RWPE1 (cell line): ENCODE measurements at regions not wholly inside any gene's neighbourhood (a gene's known extent, or its start where the extent isn't known, plus 50 kb on each side); places are given as distances from the start of the nearest gene placed in this dataset.
A peak's percentile ranks its signal among the peaks of the same experiment; 100 is the strongest.

Experiments
- CTCF ChIA-PET: fragments of 350-600 bp; sonication (Branson Sonifier 250); formaldehyde crosslinking; extraction: SDS; loops from one replicate; lab custom pipeline; 2021; lab: Yijun Ruan, JAX
- POLR2A ChIA-PET: fragments of 400-600 bp; formaldehyde crosslinking; extraction: SDS; loops from one replicate; lab custom pipeline; 2020; ENCODE audit warnings: antibody characterized with exemption; ENCODE audit not compliant: low non-redundant PET; lab: Yijun Ruan, JAX
- DNase-seq: peaks from one replicate; pipeline ENCODE4 v3.0.0; 2012; ENCODE audit warnings: low spot score
- H3K27ac ChIP-seq: fragments of 450-650 bp; 2 replicates; pipeline ENCODE4 v1.5.1; 2017
- TF ChIP-seq, protein P1 (sequence below): fragments of 450-650 bp; conservative IDR thresholded peaks from 2 replicates; pipeline ENCODE4 v1.5.1; 2017; ENCODE audit warnings: low read depth, mild to moderate bottlenecking

DNA sequence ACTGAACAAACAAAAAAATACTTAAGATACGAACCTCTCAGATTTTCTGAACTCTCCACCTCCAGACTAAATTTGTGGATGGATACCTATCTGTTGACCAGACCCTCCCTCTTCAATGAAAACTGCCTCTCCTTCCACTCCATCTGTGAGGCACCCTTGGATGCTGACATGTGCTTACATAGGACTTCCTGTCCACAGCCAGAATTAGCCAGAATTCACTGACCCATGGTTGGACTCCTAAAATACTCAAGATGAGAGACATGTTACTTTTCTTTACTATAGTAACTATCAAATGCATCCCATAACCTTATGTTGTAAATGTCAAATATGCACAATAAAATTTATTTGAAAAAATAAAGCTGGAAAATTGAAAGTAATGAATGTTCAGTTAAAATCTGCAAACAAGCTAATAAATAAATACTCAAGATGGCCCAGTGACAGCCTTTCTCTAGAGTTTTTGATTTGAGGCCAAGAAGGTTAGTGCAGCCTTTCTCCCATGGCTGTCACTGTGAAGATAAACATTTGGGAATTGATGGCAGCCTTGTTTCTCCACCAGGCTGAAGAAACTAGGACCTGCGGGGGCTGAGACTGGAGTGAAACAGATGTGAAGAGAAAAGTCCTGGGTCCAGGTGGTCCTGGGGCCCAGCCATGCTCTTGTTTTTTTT lies 287.0 kb downstream of the ZEB1 start:
- no peak for DNase-seq
- TF ChIP-seq, protein P1, sequence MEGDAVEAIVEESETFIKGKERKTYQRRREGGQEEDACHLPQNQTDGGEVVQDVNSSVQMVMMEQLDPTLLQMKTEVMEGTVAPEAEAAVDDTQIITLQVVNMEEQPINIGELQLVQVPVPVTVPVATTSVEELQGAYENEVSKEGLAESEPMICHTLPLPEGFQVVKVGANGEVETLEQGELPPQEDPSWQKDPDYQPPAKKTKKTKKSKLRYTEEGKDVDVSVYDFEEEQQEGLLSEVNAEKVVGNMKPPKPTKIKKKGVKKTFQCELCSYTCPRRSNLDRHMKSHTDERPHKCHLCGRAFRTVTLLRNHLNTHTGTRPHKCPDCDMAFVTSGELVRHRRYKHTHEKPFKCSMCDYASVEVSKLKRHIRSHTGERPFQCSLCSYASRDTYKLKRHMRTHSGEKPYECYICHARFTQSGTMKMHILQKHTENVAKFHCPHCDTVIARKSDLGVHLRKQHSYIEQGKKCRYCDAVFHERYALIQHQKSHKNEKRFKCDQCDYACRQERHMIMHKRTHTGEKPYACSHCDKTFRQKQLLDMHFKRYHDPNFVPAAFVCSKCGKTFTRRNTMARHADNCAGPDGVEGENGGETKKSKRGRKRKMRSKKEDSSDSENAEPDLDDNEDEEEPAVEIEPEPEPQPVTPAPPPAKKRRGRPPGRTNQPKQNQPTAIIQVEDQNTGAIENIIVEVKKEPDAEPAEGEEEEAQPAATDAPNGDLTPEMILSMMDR: no peak
- POLR2A ChIA-PET: no interaction called here
- H3K27ac ChIP-seq: no peak overlapping the region
- CTCF ChIA-PET: no interaction called here

DNA sequence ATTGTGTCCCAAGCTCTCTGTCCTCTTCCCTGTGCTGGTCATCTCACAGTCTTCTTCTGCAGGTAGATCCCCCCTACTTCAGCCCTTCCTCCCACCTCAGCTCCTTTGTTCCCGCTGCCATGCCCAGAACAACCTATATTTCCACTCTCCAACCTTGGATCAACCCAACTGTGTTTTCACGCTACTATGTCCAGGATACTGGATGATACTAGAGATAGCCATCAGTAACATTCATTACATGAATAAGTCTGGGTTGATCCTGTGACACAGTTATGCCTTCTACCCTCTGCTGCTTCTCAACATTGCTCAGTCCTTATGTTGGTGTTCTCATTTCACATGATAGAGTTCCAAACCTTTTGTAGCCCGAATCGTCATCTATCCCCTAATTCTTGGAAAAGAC lies 286.4 kb downstream of the ZEB1 start:
- ChIA-PET POLR2A (no interaction called here), CTCF (no interaction called here)
- DNase-seq: no peak
- no peak overlapping the region for H3K27ac ChIP-seq
- TF ChIP-seq, protein P1: no peak

DNA sequence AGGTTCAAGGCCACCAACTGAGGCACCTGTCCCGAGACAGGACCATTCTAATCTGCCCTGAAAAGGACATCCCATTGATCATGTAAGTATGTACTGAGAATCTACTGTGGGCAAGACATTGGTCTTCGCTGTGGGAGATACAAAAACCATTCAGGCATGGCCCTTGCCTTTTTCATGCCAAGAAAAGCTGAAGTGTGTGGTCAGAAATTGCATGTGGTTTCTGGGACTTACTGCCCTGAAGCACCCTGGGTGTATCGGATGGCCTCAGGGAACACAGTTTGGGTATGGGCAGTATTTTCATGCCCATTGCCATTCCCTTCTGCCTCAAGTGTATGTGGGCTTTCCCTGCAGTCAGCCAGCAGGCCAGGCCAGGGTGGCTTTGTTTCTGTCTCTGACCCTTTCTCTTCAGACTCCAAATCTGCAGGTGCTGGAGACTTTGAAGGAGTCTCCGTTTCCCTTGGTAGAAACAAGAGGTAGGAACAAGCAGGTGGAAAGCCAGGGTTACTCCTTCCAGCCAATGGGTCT lies 285.7 kb downstream of the ZEB1 start:
- no peak for DNase-seq
- H3K27ac ChIP-seq: peak overlapping the region; percentile 87; the same call in 1 of the 2 replicates
- TF ChIP-seq, protein P1: no peak
- POLR2A ChIA-PET: no interaction called here
- CTCF ChIA-PET: no interaction called here

DNA sequence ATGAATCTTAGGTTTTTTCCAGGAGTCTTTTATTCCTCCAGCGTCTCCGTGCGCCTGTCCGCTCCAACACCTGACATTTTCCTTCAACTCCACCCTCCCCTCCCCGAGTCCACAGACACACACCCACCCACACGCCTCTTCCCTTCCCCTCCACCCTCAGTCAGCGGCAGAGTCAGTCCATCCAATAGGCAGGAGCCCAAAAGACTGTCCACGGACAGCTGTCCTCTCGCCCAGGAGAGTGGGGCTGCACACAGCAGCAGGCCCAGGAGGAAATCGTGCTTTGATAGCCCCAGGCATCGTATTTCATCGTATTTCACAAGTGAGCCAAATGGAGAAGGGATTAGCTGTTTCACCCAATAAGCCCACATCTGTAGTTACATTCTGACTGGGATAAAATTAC lies 285.1 kb downstream of the ZEB1 start:
- peak overlapping the region; percentile 87 for H3K27ac ChIP-seq
- ChIA-PET POLR2A (no interaction called here), CTCF (interaction anchor here (0.7 kb wide), 1 partner anchor 146 kb away, joined by 3 read pairs; no protein-coding TSS in a partner anchor)
- no peak for DNase-seq
- TF ChIP-seq, protein P1: no peak

DNA sequence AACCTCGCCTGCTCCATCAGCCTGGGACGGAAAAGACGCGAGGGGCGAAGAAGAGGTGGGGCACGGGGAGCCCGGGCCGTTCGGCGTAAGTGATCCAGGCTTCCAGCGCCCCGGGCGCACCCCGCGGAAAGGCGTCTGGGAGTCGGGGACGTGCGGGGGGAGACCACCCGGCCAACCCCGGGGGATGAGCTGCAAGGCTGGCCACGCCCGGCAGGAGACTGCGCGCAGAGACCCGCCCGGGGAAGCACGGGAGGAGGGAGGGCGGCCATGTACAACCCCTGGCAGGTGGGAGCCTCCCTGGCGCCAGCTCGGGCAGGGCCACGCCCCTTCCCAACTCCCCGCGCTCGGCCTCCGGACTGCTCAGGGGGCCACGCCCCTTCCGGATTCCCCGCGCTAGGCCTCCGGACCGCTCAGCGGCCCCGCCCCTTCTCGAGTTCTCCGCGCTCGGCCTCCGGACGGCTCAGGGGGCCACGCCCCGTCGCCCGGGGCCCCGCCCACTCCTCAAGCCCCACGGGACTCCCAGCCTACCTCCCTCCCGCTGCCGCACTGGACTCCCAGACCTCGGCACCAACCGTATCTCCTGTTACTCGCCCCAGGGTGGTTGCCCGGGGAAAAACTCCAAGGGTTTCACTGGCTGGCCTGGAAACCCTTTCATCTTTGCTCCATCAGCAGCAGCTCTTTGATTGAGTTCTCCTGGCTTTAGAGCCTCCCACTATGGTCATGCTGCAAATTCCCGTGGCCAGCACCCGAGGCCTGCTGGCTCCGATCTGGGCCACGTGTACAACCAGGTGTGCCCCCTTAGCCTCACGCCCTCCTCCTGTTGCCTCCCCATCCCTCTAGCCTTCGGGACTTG lies 284.4 kb downstream of the ZEB1 start:
- CTCF ChIA-PET: interaction anchor here (0.7 kb wide), 1 partner anchor 145 kb away, joined by 3 read pairs; no protein-coding TSS in a partner anchor
- peak overlapping the region; percentile 87 for H3K27ac ChIP-seq
- TF ChIP-seq, protein P1: no peak
- DNase-seq: peak; percentile 97
- POLR2A ChIA-PET: no interaction called here

DNA sequence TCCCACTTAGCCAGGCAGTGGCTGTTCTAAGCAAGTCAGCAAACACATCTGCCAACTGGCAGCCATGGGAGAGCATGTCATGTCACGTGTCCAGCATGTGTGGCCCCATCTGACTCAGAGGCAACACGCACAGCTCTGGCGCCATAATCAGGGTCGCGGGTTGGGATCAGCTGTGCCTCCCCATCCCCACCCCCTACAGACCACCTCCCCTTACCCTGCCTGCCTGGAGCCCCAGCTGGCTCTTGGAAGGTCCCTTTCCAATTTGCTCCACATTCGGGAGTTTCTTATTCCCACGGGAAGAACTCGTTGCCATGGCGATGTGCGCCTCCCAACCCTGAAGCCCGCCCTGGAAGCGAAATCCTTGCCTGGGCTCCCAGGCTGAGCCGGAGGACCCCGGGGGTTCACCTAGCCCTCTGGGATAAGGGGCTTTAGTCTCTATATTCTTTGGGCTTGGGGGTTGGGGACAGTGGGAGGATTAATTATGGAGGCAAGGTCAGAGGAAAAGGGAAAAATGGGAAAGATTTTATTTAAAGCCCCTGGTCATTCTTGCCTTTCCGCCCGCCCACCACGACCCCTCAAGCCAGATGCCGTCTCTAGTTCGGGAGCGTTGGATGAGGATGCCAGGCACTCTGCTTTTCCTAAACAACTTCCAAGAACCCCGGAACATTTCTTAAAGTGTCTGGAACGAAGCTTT lies 283.7 kb downstream of the ZEB1 start:
- ChIA-PET POLR2A (no interaction called here), CTCF (interaction anchor here (0.6 kb wide), 1 partner anchor 112 kb away, joined by 3 read pairs; no protein-coding TSS in a partner anchor)

More for the DNA sequence above, 283.7 kb downstream of the ZEB1 start:
- TF ChIP-seq, protein P1: no peak
- peak; percentile 46 for DNase-seq
- peak overlapping the region; percentile 87 for H3K27ac ChIP-seq
